ENCODE measurements at regions not wholly inside any gene's neighbourhood (a gene's known extent, or its start where the extent isn't known, plus 50 kb on each side); places are given as distances from the start of the nearest gene placed in this dataset.

- DNase-seq, result no peak
Observed at GRCh38 chr5:2179861-2180260, 297.1 kb upstream of the IRX4 start.

GRCh38 chr5:2178528-2178927, 295.8 kb upstream of the IRX4 start:
- DNase-seq, result no peak

- DNase-seq, result no peak
Observed at GRCh38 chr5:2178071-2178477, 295.3 kb upstream of the IRX4 start.

- DNase-seq, result no peak
Observed at GRCh38 chr5:2177244-2177643, 294.5 kb upstream of the IRX4 start.

GRCh38 chr5:2176581-2176980, 293.9 kb upstream of the IRX4 start:
- DNase-seq, result no peak

GRCh38 chr5:2175842-2176404, 293.2 kb upstream of the IRX4 start:
- DNase-seq, result no peak

GRCh38 chr5:2175041-2175440, 292.3 kb upstream of the IRX4 start:
- no peak for DNase-seq

GRCh38 chr5:2174538-2174937, 291.8 kb upstream of the IRX4 start:
- no peak for DNase-seq

- peak; percentile 94 for DNase-seq
Observed at GRCh38 chr5:2173151-2173834, 290.6 kb upstream of the IRX4 start.

- no peak for DNase-seq
Observed at GRCh38 chr5:2172471-2172870, 289.7 kb upstream of the IRX4 start.

- peak; percentile 47 for DNase-seq
Observed at GRCh38 chr5:2170761-2171160, 288.0 kb upstream of the IRX4 start.

GRCh38 chr5:2169850-2170760, 287.4 kb upstream of the IRX4 start:
- no peak for DNase-seq

- no peak for DNase-seq
Observed at GRCh38 chr5:2169430-2169808, 286.7 kb upstream of the IRX4 start.

GRCh38 chr5:2168601-2169429, 286.1 kb upstream of the IRX4 start:
- DNase-seq, result no peak

GRCh38 chr5:2167671-2168070, 284.9 kb upstream of the IRX4 start:
- no peak for DNase-seq

GRCh38 chr5:2166979-2167377, 284.3 kb upstream of the IRX4 start:
- no peak for DNase-seq

GRCh38 chr5:2166306-2166978, 283.7 kb upstream of the IRX4 start:
- DNase-seq, result no peak

GRCh38 chr5:2165615-2166305, 283.0 kb upstream of the IRX4 start:
- DNase-seq, result no peak

- DNase-seq, result no peak
Observed at GRCh38 chr5:2165203-2165602, 282.5 kb upstream of the IRX4 start.

- no peak for DNase-seq
Observed at GRCh38 chr5:2164586-2164985, 281.9 kb upstream of the IRX4 start.

GRCh38 chr5:2163940-2164490, 281.3 kb upstream of the IRX4 start:
- no peak for DNase-seq

Data from NCI-H748 treated with DMSO at 0.1 percent for 48 hours (cell line).